T-helper 1 cell treated with Interleukin-12 subunit alpha and Interleukin-12 subunit beta and Interleukin-4 antibody, amounts not matched to agents 30 μg/mL and 1 μg/mL, for 36 hours (primary cell): ENCODE measurements at regions not wholly inside any gene's neighbourhood (a gene's known extent, or its start where the extent isn't known, plus 50 kb on each side); places are given as distances from the start of the nearest gene placed in this dataset.

Experiments
- H3K27ac Mint-ChIP-seq: one replicate; pipeline ENCODE4 v1.8.0; 2021; ENCODE audit warnings: mild to moderate bottlenecking, mixed read lengths
- H3K27me3 Mint-ChIP-seq: one replicate; pipeline ENCODE4 v1.8.0; 2021; ENCODE audit warnings: low read depth, mixed read lengths
- H3K36me3 Mint-ChIP-seq: one replicate; pipeline ENCODE4 v1.8.0; 2021; ENCODE audit warnings: low read depth, mixed read lengths
- H3K4me1 Mint-ChIP-seq: one replicate; pipeline ENCODE4 v1.8.0; 2021; ENCODE audit warnings: low read depth, mixed read lengths
- H3K4me3 Mint-ChIP-seq: one replicate; pipeline ENCODE4 v1.8.0; 2021; ENCODE audit warnings: mild to moderate bottlenecking, moderate library complexity, mixed read lengths
- H3K9me3 Mint-ChIP-seq: one replicate; pipeline ENCODE4 v1.8.0; 2021; ENCODE audit warnings: mixed read lengths

DNA sequence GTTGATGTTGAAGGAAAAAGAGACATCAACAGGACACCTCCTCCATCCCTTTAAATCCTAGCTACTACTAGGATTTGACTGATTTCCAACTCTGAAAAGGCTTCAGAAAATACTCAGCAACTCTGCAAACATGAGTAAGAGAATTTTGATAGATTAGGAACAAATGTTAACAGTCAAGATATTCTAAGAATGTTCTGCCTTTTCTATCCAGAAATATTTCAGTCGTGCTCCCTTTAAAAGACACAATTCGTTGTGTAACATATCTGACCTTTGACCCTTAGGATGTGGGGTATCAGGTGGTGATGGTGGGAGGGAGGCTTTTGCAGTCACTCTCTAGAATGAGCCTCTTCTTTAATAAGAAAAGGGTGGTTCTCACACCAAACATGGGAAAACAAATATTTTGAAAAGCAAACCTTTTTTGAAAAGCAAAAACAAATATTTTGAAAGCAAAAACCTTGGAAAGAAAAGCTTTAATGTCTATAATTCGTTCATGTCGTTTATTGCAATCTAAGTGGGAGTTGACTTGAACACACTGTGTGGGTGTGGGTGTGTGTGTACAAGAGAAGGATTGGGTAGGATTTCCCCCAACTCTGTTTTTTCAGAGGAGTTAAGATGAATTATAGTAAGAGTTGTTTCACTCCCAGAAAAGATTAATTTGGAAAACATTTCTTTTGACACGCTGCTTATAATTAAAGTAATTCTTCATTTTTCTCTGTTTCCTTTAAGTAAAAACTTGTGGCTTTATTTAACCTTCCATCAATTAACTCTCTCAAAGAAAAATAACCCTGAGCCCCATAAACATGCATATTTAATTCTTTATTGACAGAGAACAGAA, 152.8 kb downstream of the TMEM167A start:
- H3K9me3 Mint-ChIP-seq, result no peaks in the 10 kb centered on the region
- no peak overlapping the region for H3K4me3 Mint-ChIP-seq
- H3K27ac Mint-ChIP-seq, result no peak overlapping the region
- no peaks in the 10 kb centered on the region for H3K36me3 Mint-ChIP-seq
- H3K27me3 Mint-ChIP-seq, result no peaks in the 10 kb centered on the region
- no peaks in the 10 kb centered on the region for H3K4me1 Mint-ChIP-seq

GRCh38 chr5:82922086-82922734, 155.0 kb downstream of the TMEM167A start:
- H3K4me1 Mint-ChIP-seq, result no peaks in the 10 kb centered on the region
- no peak overlapping the region for H3K27ac Mint-ChIP-seq
- no peaks in the 10 kb centered on the region for H3K36me3 Mint-ChIP-seq
- H3K27me3 Mint-ChIP-seq, result no peaks in the 10 kb centered on the region
- no peaks in the 10 kb centered on the region for H3K9me3 Mint-ChIP-seq
- H3K4me3 Mint-ChIP-seq, result no peak overlapping the region

GRCh38 chr5:82918311-82919031, 158.7 kb downstream of the TMEM167A start:
- H3K27me3 Mint-ChIP-seq, result no peaks in the 10 kb centered on the region
- no peak overlapping the region for H3K4me3 Mint-ChIP-seq
- H3K9me3 Mint-ChIP-seq, result peaks cover 14% of the 10 kb centered on the region
- H3K36me3 Mint-ChIP-seq, result peaks cover 2% of the 10 kb centered on the region
- H3K4me1 Mint-ChIP-seq, result no peaks in the 10 kb centered on the region
- H3K27ac Mint-ChIP-seq, result no peak overlapping the region

- Mint-ChIP-seq H3K27ac (no peak overlapping the region), H3K4me3 (no peak overlapping the region), H3K27me3 (no peaks in the 10 kb centered on the region), H3K36me3 (peaks cover 2% of the 10 kb centered on the region), H3K4me1 (no peaks in the 10 kb centered on the region), H3K9me3 (peaks cover 14% of the 10 kb centered on the region)
Observed at GRCh38 chr5:82917584-82917983, 159.6 kb downstream of the TMEM167A start.

DNA sequence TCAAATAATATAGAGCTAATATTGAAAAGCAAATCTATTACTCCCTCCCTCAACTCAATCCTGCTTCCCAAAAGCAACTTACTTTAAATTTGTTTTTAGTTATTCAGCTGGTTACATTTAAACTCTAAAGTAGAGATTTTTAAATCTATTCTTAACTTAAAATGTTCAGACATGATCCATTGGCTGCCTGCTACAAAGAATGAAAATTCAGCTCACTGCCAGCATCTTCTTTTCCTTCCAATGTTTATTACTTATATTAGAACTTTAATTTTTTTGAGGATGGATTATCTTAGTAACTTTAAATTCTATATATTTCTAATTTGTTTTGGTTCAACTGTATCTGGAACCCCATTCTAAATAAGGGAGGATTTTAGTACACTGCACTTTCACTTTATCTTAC, 163.2 kb downstream of the TMEM167A start:
- no peak overlapping the region for H3K4me3 Mint-ChIP-seq
- peaks cover 2% of the 10 kb centered on the region for H3K36me3 Mint-ChIP-seq
- H3K9me3 Mint-ChIP-seq, result peaks cover 14% of the 10 kb centered on the region
- H3K4me1 Mint-ChIP-seq, result peaks cover 9% of the 10 kb centered on the region
- H3K27ac Mint-ChIP-seq, result no peak overlapping the region
- no peaks in the 10 kb centered on the region for H3K27me3 Mint-ChIP-seq

DNA sequence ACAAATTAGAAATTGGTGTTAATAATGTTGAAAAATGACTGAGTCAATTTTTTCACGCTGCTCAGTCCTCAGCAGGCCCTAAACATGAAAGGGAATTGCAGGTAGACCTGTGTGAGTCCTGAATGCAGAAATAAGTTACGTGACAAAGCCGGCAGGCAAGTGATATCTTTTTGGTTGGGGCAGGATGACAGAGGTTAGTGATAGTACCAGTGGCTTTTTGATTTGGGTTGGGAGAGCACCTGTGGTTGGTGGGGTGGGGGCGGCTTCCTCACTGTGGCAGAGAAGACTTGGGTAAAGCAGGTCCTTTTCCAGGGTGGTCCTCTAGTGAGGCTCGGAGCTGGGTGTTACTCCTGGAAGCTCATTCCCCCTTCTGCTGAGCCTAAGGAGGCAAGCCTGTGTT, 164.7 kb downstream of the TMEM167A start:
- Mint-ChIP-seq H3K27me3 (no peaks in the 10 kb centered on the region), H3K27ac (no peak overlapping the region), H3K9me3 (peaks cover 14% of the 10 kb centered on the region), H3K4me3 (no peak overlapping the region), H3K4me1 (peaks cover 9% of the 10 kb centered on the region), H3K36me3 (peaks cover 2% of the 10 kb centered on the region)

GRCh38 chr5:82911910-82912309, 165.3 kb downstream of the TMEM167A start:
- Mint-ChIP-seq H3K36me3 (peaks cover 2% of the 10 kb centered on the region), H3K9me3 (peaks cover 14% of the 10 kb centered on the region), H3K4me3 (no peak overlapping the region), H3K27me3 (no peaks in the 10 kb centered on the region), H3K27ac (no peak overlapping the region), H3K4me1 (peaks cover 9% of the 10 kb centered on the region)

GRCh38 chr5:82910905-82911304, 166.3 kb downstream of the TMEM167A start:
- Mint-ChIP-seq H3K27ac (no peak overlapping the region), H3K27me3 (no peaks in the 10 kb centered on the region), H3K4me1 (peaks cover 9% of the 10 kb centered on the region), H3K4me3 (no peak overlapping the region), H3K9me3 (peaks cover 10% of the 10 kb centered on the region), H3K36me3 (peaks cover 2% of the 10 kb centered on the region)

DNA sequence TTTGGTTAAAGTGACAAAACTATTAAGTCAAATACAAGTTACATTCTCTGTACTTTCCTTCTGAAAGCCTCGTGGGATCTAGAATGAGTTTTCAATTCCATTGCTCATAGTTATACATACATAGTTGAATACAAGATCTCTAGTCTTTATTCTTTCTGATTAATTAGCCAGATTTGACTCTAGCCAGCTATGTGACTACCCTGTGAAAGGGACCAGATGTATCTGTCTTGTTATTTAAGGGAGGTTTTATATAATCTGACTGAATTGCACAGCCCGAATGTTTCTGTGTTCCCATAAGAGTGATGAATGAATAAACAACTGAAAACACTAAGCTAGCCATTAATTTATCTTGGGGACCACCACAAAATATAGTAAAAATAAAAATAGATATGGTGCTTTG, 166.7 kb downstream of the TMEM167A start:
- H3K9me3 Mint-ChIP-seq, result peaks cover 5% of the 10 kb centered on the region
- no peak overlapping the region for H3K27ac Mint-ChIP-seq
- H3K27me3 Mint-ChIP-seq, result no peaks in the 10 kb centered on the region
- peaks cover 9% of the 10 kb centered on the region for H3K4me1 Mint-ChIP-seq
- peaks cover under 1% of the 10 kb centered on the region for H3K36me3 Mint-ChIP-seq
- H3K4me3 Mint-ChIP-seq, result no peak overlapping the region

DNA sequence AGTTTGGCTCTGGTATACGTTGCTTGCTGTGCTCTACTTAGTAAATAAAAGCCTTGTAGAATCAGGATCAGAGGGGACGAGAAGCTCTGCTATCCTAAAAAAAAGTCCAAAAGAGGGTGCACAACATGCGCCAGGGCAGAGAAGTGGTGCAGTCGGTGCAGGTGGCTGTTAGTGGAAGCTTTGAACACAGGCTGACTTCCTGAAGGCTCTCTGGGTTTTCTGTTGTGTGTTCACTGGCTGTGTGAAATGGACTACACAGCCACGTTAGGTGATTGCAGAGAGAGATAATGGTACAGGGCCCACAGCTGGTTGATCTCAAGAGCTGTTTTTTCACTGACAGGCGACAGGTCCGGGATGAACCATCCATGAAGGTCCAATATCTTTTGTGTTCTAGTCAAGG, 167.4 kb downstream of the TMEM167A start:
- Mint-ChIP-seq H3K4me3 (no peak overlapping the region), H3K27ac (no peak overlapping the region), H3K4me1 (peaks cover 9% of the 10 kb centered on the region), H3K9me3 (no peaks in the 10 kb centered on the region), H3K36me3 (no peaks in the 10 kb centered on the region), H3K27me3 (no peaks in the 10 kb centered on the region)

DNA sequence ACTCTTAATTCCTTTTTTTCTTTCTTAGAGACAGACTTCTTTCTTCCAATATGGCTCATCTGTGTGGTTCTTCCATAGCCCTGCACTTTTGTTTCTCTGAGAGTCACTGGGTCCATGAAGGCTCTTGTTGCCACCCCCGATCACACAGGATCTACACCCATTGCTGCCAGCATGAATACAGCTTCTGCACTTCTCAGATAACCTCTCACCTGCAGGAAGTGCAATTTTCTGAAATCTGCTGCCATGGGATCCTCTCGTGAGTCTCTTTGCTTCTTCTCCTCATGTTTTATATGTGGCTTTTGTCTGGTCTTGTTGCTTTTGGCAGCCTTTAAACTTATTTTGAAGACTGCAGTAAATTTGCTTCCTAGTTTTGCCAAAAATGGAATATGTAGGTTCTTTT, 171.2 kb downstream of the TMEM167A start:
- Mint-ChIP-seq H3K4me1 (no peaks in the 10 kb centered on the region), H3K27ac (no peak overlapping the region), H3K9me3 (peaks cover 18% of the 10 kb centered on the region), H3K4me3 (no peak overlapping the region), H3K36me3 (peaks cover 2% of the 10 kb centered on the region), H3K27me3 (no peaks in the 10 kb centered on the region)

DNA sequence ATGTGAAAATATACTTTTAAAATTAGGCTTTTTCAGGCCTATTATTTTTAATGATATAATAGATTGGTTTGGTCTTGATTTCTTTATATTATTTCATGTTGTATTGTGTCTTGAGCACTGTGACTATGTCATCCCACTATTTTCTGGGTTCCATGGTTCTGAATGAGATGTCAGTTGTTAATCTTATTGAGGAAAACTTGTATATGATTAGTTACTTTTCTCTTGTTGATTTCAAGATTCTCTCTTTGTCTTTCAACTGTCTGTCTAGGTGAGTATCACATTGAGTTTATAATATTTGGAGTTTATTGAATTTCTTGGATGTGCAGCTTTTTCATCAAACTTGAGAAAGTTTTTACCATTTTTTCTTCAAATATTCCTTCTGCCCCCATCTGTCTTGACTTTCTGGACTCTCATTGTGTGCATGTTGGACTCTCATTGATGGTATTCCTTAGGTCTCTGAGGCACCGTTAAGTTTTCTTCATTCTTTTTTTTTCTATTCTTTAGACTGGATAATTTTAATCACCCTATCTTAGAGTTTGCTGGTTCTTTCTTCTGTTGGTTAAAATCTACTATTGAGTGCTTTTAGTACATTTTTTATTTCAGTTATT, 175.8 kb downstream of the TMEM167A start:
- no peaks in the 10 kb centered on the region for H3K27me3 Mint-ChIP-seq
- H3K4me1 Mint-ChIP-seq, result no peaks in the 10 kb centered on the region
- H3K9me3 Mint-ChIP-seq, result peaks cover 28% of the 10 kb centered on the region
- H3K4me3 Mint-ChIP-seq, result no peak overlapping the region
- peaks cover 2% of the 10 kb centered on the region for H3K36me3 Mint-ChIP-seq
- H3K27ac Mint-ChIP-seq, result no peak overlapping the region

- H3K4me3 Mint-ChIP-seq, result no peak overlapping the region
- peaks cover 10% of the 10 kb centered on the region for H3K9me3 Mint-ChIP-seq
- H3K27ac Mint-ChIP-seq, result no peak overlapping the region
- H3K36me3 Mint-ChIP-seq, result no peaks in the 10 kb centered on the region
- H3K27me3 Mint-ChIP-seq, result peaks cover 4% of the 10 kb centered on the region
- no peaks in the 10 kb centered on the region for H3K4me1 Mint-ChIP-seq
Observed at GRCh38 chr5:82894716-82895115, 182.5 kb downstream of the TMEM167A start.

DNA sequence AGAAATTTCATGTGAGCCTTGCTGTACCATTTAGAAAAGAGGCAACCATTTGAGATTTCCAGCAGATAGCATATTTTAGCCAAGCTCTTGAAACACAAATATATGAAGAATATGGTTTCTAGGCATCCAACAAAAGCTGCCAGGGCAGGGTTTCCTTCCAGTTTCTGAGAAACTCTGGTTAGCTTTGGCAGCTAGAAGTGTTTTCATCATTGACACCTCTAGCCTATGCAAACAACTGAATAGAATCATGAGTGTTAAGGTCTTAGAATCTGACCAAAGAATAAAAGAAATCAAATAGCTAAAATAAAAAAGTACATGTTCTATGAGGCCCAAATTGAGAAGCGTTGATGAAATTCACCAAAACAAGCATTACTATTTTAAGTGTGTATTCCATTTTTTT, 188.1 kb downstream of the TMEM167A start:
- H3K4me1 Mint-ChIP-seq, result peaks cover 5% of the 10 kb centered on the region
- H3K27me3 Mint-ChIP-seq, result peaks cover 4% of the 10 kb centered on the region
- no peak overlapping the region for H3K4me3 Mint-ChIP-seq
- no peak overlapping the region for H3K27ac Mint-ChIP-seq
- H3K9me3 Mint-ChIP-seq, result no peaks in the 10 kb centered on the region
- peaks cover 2% of the 10 kb centered on the region for H3K36me3 Mint-ChIP-seq
